ENCODE measurements at regions not wholly inside any gene's neighbourhood (a gene's known extent, or its start where the extent isn't known, plus 50 kb on each side); places are given as distances from the start of the nearest gene placed in this dataset.

- TF ChIP-seq SIN3A (IDR thresholded peaks at IDR 0.05; ENCODE audit: low read depth), result no peak
- TF ChIP-seq CTCF (IDR thresholded peaks at IDR 0.05 in 2 of 3, conservative IDR thresholded peaks at IDR 0.05 in 1 of 3; ENCODE audit: borderline replicate concordance in 1 of 3, insufficient read depth in 1 of 3, low read depth in 2 of 3, low read length in 2 of 3), result no peak
- no peak for TF ChIP-seq YY1 (IDR thresholded peaks at IDR 0.05; ENCODE audit: extremely low read depth, insufficient replicate concordance, low read depth, low read length)
- TF ChIP-seq EZH2phosphoT487 (IDR thresholded peaks at IDR 0.05; ENCODE audit: borderline replicate concordance), result no peak
- TF ChIP-seq POLR2AphosphoS5 (IDR thresholded peaks at IDR 0.05; ENCODE audit: low read depth, low read length), result no peak
- TF ChIP-seq REST (IDR thresholded peaks at IDR 0.05; ENCODE audit: low read depth), result no peak
- no peak for TF ChIP-seq POLR2A (IDR thresholded peaks at IDR 0.05; ENCODE audit: borderline replicate concordance, extremely low read depth, insufficient read depth, insufficient read length)
- TF ChIP-seq CEBPB (IDR thresholded peaks at IDR 0.05; ENCODE audit: low read depth), result no peak
Observed at GRCh38 chr4:38211885-38212284, 251.7 kb downstream of the PTTG2 start.
